HG03378 (cell line): ENCODE measurements at regions not wholly inside any gene's neighbourhood (a gene's known extent, or its start where the extent isn't known, plus 50 kb on each side); places are given as distances from the start of the nearest gene placed in this dataset.
"Not testable (repeated sequence)": the region's sequence is repeated elsewhere in the genome, so short reads cannot be mapped to it uniquely, and the experiment has no call there.

Experiments
- ATAC-seq: cut with Tn5 transposase; IDR thresholded peaks from one replicate; pipeline ENCODE4 v1.9.1; 2021; ENCODE audit warnings: mild to moderate bottlenecking, moderate library complexity; ENCODE audit not compliant: unreplicated experiment

DNA sequence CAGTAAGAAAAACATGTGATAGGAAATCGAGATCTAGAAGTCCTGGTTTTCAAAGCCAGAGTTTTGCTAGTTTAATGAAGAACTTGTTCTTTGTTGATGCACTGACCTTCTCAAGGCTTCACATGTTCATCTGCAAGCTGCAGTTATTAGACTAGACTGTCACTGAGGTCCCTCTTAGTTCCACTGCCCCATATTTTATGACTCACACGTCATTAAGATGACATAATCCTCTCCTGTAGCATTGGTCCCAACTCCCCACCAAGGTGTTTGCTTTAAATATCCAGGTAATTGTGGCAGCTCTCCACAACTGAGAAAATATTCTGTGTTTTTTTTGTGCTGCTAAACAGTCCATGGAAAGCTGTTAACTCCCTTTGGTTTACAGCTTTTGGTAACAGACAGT is 149.7 kb downstream of the MREG start:
- ATAC-seq: no peak

DNA sequence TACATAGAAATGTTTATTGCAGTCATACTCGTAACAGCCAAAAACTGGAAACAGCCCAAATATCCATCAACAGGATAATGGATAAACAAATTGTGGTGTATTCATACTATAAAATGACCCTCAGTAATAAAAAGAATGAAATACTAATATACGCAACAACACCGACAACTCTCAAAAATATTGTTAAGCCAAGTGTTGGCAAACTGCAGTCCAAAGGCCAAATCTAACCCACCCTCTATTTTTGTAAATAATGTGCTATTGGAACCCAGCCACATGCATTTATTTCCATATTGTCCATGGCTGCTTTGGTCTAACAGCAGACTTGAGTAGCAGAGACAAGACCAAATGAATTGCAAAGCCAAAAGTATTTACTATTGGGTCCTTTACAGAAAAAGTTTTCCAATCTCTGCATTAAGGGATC is 151.0 kb downstream of the MREG start:
- no peak for ATAC-seq

DNA sequence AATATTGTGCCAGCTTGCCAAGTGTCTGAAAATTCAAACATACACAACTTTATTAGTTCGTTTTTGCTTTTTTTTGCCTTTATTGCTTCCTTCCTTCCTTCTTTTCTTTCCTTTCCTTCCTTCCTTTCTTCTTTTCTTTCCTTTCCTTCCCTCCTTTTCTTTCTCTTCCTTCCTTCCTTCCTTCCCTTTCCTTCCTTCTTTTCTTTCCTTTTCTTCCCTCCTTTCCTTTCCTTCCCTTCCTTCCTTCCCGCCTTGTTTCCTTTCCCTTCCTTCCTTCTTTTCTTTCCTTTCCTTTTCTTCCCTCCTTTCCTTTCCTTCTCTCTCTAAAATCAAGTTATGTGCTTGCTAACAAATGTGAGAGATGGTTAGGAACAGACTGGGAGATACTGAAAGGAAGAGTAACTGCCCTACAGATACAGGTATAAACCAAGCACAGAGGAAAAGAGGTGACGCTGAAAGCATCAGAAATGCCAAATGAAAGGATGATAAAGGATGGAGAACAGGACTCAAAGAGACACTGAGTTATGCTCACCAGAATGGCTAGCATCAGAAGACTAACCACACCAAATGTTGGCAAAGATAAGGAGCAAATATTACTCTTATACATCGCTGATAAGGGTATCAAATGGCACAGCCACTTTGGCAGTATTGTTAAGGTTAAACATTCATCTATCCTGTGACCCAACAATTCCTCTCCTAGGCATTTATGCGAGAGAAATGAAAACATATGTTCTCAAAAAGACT is 151.6 kb downstream of the MREG start:
- ATAC-seq: no peak

DNA sequence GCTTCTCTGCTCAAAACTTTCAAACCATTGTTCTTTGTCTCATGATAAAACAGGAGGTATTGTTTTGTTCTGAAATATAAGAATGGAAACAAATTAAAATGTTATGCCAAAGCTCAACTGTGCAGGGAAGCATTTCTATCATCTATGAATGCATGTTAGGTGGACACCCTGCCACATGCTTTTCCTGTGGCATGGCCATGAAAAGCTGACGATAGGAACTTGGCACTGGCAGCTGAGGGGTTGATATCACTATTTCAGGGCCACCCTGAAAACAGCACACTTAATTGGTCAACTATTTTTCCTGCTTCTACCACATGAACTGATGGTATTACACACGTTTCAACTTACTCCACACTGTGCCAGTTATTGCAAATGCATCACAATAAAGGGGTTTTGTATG is 157.3 kb downstream of the MREG start:
- ATAC-seq: no peak

GRCh38 chr2:215855308-215855707 is 158.0 kb downstream of the MREG start:
- not testable (repeated sequence) for ATAC-seq

DNA sequence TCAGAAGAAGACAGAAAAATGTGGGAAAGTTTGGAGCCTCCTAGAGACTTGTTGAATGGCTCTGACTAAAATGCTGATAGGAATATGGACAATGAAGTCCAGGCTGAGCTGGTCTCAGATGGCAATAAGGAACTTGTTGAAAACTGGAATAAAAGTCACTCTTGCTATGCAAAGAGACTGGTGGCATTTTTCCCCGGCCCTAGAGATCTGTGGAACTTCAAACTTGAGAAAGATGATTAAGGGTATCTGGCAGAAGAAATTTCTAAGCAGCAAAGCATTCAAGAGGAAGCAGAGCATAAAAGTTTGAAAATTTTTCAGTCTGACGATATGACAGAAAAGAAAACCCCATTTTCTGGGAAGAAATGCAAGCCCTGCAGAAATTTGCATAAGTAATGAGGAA is 159.3 kb downstream of the MREG start:
- ATAC-seq: no peak

DNA sequence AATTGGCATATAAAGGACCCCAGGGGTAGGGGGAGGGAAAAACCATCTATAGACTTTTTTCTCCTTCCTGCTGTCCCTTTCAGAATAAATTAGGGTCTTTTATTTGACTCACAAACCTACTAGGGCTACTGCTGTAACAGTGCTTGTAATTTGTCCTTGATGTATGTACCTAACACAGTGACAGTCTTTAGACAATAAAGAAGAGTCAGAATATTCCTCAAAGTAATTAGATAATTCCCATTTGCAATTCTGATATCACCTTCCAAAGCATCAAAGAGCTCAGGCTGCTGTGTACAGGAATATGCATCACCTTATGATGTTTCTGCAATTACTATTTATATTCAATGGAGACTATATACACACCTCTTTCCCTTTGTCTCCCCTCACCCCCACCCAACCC is 161.7 kb downstream of the MREG start:
- no peak for ATAC-seq

DNA sequence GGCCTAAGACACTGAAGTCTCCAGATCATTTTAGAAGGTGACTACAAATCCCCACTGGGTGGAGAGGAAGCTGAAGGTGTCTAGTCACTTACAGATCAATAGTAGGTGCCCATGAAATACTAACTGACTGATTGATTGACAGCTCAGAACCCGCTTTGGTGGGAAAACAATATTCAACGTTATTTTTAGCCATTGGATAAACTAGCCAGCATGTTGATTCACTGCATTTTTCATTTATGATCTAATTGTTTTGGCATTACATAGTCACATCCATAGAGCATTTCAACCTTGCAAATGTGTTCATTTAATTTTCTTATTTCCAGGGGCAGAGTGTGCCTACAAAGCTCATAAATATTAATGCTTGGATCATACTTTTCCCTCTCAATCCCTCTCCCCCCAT is 162.3 kb downstream of the MREG start:
- ATAC-seq: no peak

DNA sequence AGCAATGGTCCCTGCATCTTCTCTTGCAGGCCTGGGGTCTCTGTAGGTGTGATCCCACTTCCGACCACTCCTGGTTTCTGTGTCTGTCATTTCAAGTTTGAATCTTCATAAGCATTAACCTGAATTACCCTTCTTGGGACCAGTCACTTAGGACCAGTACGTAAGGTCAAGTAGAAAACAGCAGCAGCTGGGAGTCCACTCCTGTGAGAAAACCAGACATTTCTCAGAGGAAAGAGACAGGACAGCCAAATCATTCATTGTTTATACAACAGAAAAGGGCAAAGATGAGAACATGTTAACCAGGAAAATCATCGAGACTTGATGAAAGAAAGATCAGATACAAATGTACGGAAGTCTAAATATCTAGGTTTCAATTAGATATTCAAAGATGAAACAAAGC is 163.0 kb downstream of the MREG start:
- no peak for ATAC-seq

GRCh38 chr2:215849771-215850170 is 163.6 kb downstream of the MREG start:
- ATAC-seq: no peak

DNA sequence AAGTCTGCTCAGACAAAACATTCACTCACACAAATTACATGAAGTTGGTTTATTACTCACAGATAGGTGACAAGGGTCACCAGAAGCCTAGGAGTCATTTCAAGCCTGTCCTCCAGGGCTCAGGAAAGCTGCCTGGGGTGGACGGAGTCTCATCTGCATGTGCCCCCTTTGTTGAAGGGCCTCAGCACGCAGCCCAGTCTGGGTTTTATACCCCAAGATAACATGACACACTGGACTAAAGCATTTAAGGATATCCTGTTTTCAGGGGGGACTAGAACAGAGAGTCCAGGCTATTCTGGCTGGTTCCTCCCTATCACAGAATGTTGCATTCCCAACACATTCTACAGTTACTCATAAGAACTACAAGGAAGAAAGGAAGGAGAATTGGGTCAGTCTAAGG is 164.7 kb downstream of the MREG start:
- no peak for ATAC-seq

DNA sequence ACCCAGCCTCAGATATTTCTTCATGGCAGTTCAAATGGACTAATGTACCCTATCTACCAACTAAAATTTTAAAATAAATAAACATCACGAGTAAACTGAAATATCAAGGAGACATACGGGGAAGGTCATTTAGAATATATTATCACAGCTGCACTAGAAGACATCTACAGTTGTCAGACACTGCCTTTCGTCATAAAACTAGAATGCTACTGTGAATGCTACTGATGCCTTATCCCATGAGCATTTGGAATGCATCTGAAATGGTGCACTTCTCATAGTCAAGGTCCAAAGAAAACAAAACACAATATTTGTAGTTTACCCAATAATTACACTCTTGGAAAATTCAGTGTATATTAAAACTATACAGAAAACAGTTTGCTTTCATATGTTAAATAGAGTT is 165.2 kb downstream of the MREG start:
- ATAC-seq: no peak

GRCh38 chr2:215847718-215848117 is 165.6 kb downstream of the MREG start:
- ATAC-seq: no peak

GRCh38 chr2:215847056-215847455 is 166.3 kb downstream of the MREG start:
- no peak for ATAC-seq

DNA sequence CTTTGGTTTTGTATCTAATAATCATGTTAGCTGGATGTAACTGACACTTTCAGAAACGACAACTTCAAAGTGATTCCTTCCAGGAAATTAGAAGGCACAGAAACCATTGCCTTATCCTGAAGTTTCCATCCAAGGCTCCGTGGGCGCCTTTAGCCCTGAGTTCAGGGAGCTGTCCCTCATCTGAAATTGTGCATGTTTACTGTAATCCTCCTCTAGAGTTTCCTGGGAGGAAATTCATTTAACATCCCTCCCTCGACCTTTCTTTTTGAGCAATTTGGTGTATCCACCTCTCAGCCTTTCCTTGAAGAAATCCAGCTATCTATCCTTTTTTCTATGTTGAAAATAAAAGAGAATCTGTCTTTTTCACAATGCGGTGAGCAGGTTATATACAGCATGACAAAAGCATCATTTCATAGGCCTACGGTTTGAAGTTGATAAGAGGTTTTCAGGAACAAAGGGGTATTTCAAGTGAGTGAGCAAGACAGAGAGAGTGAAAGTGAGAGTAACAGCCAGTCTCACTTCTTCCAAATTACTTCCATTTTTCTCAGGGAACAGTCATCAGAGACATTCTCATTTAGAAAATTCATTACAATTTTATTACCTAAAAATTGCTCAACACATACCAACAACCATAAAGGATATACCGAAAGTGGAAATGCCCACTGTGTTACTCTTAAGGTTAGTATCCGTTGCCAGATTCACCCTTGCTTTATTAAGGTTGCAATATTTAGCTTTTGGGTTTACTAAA is 167.3 kb downstream of the MREG start:
- peak; percentile 84 for ATAC-seq

DNA sequence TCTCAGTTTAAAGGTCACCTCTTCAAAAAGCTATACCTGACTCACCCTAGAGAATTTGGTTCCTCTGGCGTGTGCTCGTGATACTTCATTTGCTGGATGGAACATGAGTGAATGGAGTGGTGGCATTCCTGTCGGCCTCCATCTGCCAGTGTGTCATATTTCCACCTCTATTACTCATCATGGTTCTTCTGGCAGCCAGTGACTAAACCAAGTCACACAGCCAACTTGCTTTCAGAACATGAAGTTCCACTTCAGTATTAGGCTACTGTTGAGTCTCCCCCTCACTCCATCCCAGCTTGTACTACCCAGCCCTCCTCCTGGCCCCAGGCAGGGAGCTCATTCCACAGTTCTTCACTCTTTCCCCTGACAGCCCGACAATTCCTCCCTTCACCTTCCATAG is 169.8 kb downstream of the MREG start:
- no peak for ATAC-seq

DNA sequence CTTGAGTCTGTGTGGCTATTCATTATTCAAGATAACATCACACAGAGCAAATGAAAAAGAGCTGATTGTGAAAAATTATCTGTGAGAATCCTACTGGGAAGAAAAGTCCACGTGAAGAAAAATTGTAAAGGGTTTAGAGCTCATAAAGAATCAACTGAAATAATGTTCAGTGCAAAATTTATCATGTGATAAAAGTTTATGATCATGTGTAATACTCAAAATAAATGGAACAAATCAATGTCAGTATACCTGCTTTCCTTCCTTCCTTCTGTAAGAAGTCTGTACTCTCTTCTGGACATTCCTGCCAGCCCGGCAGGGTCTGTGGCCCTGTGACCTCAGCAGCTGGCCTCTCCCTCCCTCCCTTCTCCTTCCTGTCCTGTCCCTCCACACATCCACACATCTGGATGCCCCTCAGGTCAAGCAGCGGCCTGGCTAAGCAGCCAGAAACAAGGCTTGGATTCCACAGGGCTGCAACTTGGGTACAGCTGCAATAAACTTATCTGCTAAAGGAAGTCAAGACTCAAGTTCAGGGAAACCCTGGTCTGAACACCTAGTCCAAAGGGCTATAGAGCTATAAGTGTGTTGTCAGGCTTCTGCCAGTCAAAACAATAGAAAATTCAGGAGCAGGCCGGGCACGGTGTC is 172.1 kb downstream of the MREG start:
- no peak for ATAC-seq

- ATAC-seq: no peak
These were observed 173.5 kb downstream of the MREG start for GRCh38 chr2:215839816-215840215.

DNA sequence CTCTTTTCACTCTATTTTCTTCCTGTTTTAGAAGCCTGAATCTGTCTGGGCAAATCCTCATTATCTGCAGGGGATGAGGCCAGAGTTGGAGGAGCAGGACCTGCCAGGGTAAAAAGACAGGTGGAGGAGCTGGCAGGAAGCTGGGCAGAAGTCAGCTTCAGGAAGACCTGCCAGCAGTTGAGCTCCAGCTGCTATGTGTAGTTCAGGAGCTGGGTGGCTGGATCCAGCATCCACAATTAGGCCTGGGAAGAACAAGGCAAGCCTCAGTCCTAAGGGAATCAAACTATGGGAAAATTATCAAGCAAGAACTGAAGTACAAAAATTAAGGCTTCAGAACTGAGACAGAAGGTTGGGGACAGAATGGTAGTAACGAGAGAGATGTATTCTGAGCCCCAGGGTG is 174.0 kb downstream of the MREG start:
- no peak for ATAC-seq

GRCh38 chr2:215836881-215837280 is 176.5 kb downstream of the MREG start:
- ATAC-seq: no peak

GRCh38 chr2:215835657-215836056 is 177.7 kb downstream of the MREG start:
- ATAC-seq: no peak

DNA sequence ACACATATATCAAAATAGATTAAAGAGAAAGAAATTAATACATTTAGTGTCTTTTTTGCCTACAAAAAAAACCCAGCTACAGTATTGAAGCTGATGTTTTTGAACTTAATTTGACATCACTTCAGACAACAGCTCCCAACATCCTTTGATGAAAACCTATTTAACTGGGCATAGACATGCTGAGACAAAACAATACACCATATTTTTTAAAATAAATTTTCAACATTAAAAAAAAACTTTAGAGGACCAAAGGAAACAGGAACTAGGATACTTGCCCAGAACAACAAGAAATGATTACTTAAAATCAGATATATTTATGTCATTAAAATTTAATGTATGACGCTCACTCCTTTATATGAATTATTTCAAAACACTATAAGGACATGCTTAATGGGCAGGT is 178.1 kb downstream of the MREG start:
- ATAC-seq: no peak
